DND-41 (cell line): ENCODE measurements at regions not wholly inside any gene's neighbourhood (a gene's known extent, or its start where the extent isn't known, plus 50 kb on each side); places are given as distances from the start of the nearest gene placed in this dataset.

ENCODE experiments used
- ATAC-seq: fragments of 200-7000 bp; cut with Tn5 transposase; 3 replicates; pipeline ENCODE4 v1.9.1; 2021; ENCODE audit warnings: low read depth; ENCODE audit not compliant: insufficient read depth
- DNase-seq: peaks from one replicate; pipeline ENCODE4 v3.0.0-alpha.2; 2020
- H2AFZ ChIP-seq: 2 replicates; pipeline ENCODE4 v1.6.0; 2012; ENCODE audit warnings: low read depth, low read length
- H3K27ac ChIP-seq: 2 replicates; pipeline ENCODE4 v1.5.1; 2012; ENCODE audit warnings: low read length, inconsistent platforms
- H3K27me3 ChIP-seq: fragments of 200-600 bp; sonication (generic); 2 replicates; pipeline ENCODE4 v1.6.0; 2012; ENCODE audit warnings: low read length, mild to moderate bottlenecking, inconsistent platforms; ENCODE audit not compliant: insufficient read depth, poor library complexity
- H3K36me3 ChIP-seq: 2 replicates; pipeline ENCODE4 v1.5.1; 2012; ENCODE audit warnings: low read length, inconsistent platforms; ENCODE audit not compliant: insufficient read depth
- H3K4me1 ChIP-seq: 2 replicates; pipeline ENCODE4 v1.5.1; 2012; ENCODE audit warnings: mild to moderate bottlenecking, low read length; ENCODE audit not compliant: insufficient read depth
- H3K4me2 ChIP-seq: 2 replicates; pipeline ENCODE4 v1.6.0; 2012; ENCODE audit warnings: mild to moderate bottlenecking, moderate library complexity, low read length, inconsistent platforms; ENCODE audit not compliant: insufficient read depth
- H3K4me3 ChIP-seq, 2 experiments: fragments of 200-600 bp in 1 of 2; shearing (Covaris generic) in 1 of 2; 2 replicates each; pipeline ENCODE4 v1.5.1; 2012 to 2016; ENCODE audit warnings: inconsistent platforms in 2 of 2, low read length in 2 of 2, mild to moderate bottlenecking in 2 of 2, low read depth in 1 of 2, moderate library complexity in 1 of 2
- H3K79me2 ChIP-seq: 2 replicates; pipeline ENCODE4 v1.6.0; 2012; ENCODE audit warnings: low read length, inconsistent platforms; ENCODE audit not compliant: insufficient read depth
- H3K9ac ChIP-seq: 2 replicates; pipeline ENCODE4 v1.6.0; 2012; ENCODE audit warnings: low read depth, mild to moderate bottlenecking, inconsistent platforms, low read length, moderate library complexity
- H3K9me3 ChIP-seq: 2 replicates; pipeline ENCODE4 v1.5.1; 2012; ENCODE audit warnings: low read length, moderate library complexity, mild to moderate bottlenecking, inconsistent platforms; ENCODE audit not compliant: insufficient read depth, severe bottlenecking
- H4K20me1 ChIP-seq: 2 replicates; pipeline ENCODE4 v1.6.0; 2012; ENCODE audit warnings: low read length; ENCODE audit not compliant: insufficient read depth
- CTCF ChIP-seq: IDR thresholded peaks from 2 replicates; pipeline ENCODE4 v1.5.1; 2012; ENCODE audit warnings: borderline replicate concordance, low read length, moderate library complexity, mild to moderate bottlenecking; ENCODE audit not compliant: poor library complexity, severe bottlenecking; ENCODE audit errors: extremely low read depth
- EZH2 ChIP-seq: IDR thresholded peaks from 3 replicates; pipeline ENCODE4 v1.6.1; 2012; ENCODE audit warnings: borderline replicate concordance, low read depth, mild to moderate bottlenecking, moderate library complexity, low read length, inconsistent platforms; ENCODE audit not compliant: severe bottlenecking

- H3K79me2 ChIP-seq: no peaks in the 10 kb centered on the region
- ATAC-seq (no peak), DNase-seq (no peak)
- no peak overlapping the region for H3K9ac ChIP-seq
- no peak overlapping the region for H3K27ac ChIP-seq
- H3K4me1 ChIP-seq: no peaks in the 10 kb centered on the region
- H2AFZ ChIP-seq: no peak overlapping the region
- no peaks in the 10 kb centered on the region for H4K20me1 ChIP-seq
- no peaks in the 10 kb centered on the region for H3K9me3 ChIP-seq
- no peak overlapping the region for H3K4me3 ChIP-seq
- H3K4me2 ChIP-seq: no peak overlapping the region
- TF ChIP-seq CTCF: no peak
- no peak for TF ChIP-seq EZH2
- H3K27me3 ChIP-seq: no peaks in the 10 kb centered on the region
- no peaks in the 10 kb centered on the region for H3K36me3 ChIP-seq
Observed at GRCh38 chrX:125407314-125407713, 87.6 kb downstream of the TEX13C start.

GRCh38 chrX:125420809-125421208 lies 101.1 kb downstream of the TEX13C start:
- H2AFZ ChIP-seq: no peak overlapping the region
- no peak for ATAC-seq
- H3K27ac ChIP-seq: no peak overlapping the region

GRCh38 chrX:125422986-125423385 lies 103.3 kb downstream of the TEX13C start:
- H3K36me3 ChIP-seq: no peaks in the 10 kb centered on the region
- no peak overlapping the region for H3K4me2 ChIP-seq
- no peaks in the 10 kb centered on the region for H4K20me1 ChIP-seq
- H2AFZ ChIP-seq: no peak overlapping the region
- no peaks in the 10 kb centered on the region for H3K9me3 ChIP-seq
- no peaks in the 10 kb centered on the region for H3K27me3 ChIP-seq
- DNase-seq (no peak), ATAC-seq (no peak)
- no peaks in the 10 kb centered on the region for H3K4me1 ChIP-seq
- no peak overlapping the region for H3K27ac ChIP-seq
- TF ChIP-seq EZH2: no peak
- no peak for TF ChIP-seq CTCF
- no peak overlapping the region for H3K4me3 ChIP-seq
- H3K79me2 ChIP-seq: no peaks in the 10 kb centered on the region
- H3K9ac ChIP-seq: no peak overlapping the region

More at GRCh38 chrX:125420809-125421208, 101.1 kb downstream of the TEX13C start:
- Histone ChIP-seq H4K20me1 (no peaks in the 10 kb centered on the region), H3K4me2 (no peak overlapping the region), H3K9me3 (no peaks in the 10 kb centered on the region), H3K4me1 (no peaks in the 10 kb centered on the region), H3K9ac (no peak overlapping the region), H3K36me3 (no peaks in the 10 kb centered on the region), H3K4me3 (no peak overlapping the region), H3K27me3 (no peaks in the 10 kb centered on the region), H3K79me2 (no peaks in the 10 kb centered on the region)
- no peak for DNase-seq
- TF ChIP-seq EZH2: no peak
- no peak for TF ChIP-seq CTCF

GRCh38 chrX:125424536-125424935 lies 104.9 kb downstream of the TEX13C start:
- no peaks in the 10 kb centered on the region for H3K9me3 ChIP-seq
- ATAC-seq (no peak), DNase-seq (no peak)
- TF ChIP-seq CTCF (no peak), EZH2 (no peak)
- no peaks in the 10 kb centered on the region for H3K79me2 ChIP-seq
- no peak overlapping the region for H3K4me2 ChIP-seq
- H3K4me1 ChIP-seq: no peaks in the 10 kb centered on the region
- H3K27me3 ChIP-seq: no peaks in the 10 kb centered on the region
- H2AFZ ChIP-seq: no peak overlapping the region
- H3K4me3 ChIP-seq: no peak overlapping the region
- no peaks in the 10 kb centered on the region for H3K36me3 ChIP-seq
- H4K20me1 ChIP-seq: no peaks in the 10 kb centered on the region
- H3K9ac ChIP-seq: no peak overlapping the region
- H3K27ac ChIP-seq: no peak overlapping the region
